Astrocyte of the hippocampus (primary cell): ENCODE measurements at regions not wholly inside any gene's neighbourhood (a gene's known extent, or its start where the extent isn't known, plus 50 kb on each side); places are given as distances from the start of the nearest gene placed in this dataset.

Experiments used
- DNase-seq: peaks from one replicate; pipeline ENCODE4 v3.0.0; 2011; ENCODE audit warnings: low read depth, low spot score

GRCh38 chr14:98602983-98603382 is 669.0 kb downstream of the BCL11B start:
- DNase-seq: no peak

DNA sequence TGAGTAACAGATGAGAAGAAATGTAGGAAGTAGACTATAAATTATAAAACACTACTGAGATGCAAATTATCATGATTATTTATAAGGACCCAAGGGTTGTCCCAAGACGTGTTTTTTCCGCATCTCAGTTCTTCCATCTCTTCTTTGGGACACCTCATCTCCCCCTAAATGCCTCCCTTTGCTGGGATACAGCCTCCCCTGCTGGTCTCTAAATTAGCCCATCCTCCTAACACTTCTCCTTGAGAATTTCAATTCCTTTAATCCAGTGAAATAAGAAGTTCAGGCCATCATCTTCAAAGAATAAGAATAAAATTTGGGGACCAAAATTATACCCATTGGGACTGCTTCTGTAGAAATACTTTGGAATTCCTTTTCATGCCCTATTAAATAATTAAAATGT is 667.0 kb downstream of the BCL11B start:
- no peak for DNase-seq

GRCh38 chr14:98606041-98606640 is 665.9 kb downstream of the BCL11B start:
- no peak for DNase-seq

GRCh38 chr14:98606816-98607215 is 665.2 kb downstream of the BCL11B start:
- DNase-seq: no peak

- no peak for DNase-seq
Observed at GRCh38 chr14:98607341-98607910, 664.6 kb downstream of the BCL11B start.

- no peak for DNase-seq
Observed at GRCh38 chr14:98608071-98609060, 663.6 kb downstream of the BCL11B start.

GRCh38 chr14:98612434-98613200 is 659.4 kb downstream of the BCL11B start:
- DNase-seq: no peak

DNA sequence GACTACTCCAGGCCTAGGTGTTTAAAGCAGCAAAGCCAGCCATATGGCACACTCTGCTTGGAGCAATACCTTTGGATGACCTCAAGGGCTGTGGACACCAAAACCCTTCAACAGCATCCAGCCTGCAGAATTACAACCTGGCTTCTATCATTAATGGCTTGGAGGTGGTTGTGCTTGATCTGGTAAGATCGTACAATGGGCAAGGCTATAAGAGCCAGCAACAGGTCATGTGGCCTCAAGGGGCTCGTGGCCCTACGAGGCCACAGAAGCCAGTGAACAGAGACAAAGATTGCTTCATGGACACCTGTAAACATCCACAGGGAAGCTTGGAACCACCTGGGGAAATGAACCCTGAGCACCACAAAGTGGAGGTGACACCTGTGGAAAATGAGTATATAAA is 657.3 kb downstream of the BCL11B start:
- DNase-seq: no peak

- DNase-seq: peak; percentile 40
Observed at GRCh38 chr14:98622208-98623051, 649.6 kb downstream of the BCL11B start.

DNA sequence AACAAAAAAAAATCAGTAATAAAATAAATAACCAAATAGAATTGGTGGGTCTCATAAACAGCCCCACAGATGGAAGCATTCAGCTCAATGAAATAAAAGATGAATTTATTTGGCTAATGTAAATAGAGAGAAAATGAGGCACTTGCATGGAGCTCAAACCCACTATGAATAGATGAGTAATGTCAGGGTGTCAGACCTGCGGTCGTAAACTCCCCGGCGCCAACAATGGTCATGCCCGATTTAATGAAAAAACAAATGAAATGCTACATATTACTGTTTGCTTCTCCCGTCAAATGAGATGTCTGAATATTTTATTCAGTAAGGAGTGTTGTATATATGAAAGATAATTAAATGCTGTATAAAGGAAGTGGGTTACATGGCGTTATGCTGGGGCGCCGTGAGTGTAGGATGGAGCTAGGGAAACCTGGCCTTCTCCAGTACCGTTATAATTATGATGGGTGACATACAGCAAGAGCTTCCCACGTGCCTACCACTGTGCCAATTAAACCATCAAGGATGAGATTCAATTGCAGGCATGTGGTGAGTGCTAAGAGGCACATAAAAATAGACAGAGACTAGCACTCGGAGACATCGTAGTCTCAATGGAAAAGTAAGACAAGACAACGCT is 648.1 kb downstream of the BCL11B start:
- DNase-seq: no peak

DNA sequence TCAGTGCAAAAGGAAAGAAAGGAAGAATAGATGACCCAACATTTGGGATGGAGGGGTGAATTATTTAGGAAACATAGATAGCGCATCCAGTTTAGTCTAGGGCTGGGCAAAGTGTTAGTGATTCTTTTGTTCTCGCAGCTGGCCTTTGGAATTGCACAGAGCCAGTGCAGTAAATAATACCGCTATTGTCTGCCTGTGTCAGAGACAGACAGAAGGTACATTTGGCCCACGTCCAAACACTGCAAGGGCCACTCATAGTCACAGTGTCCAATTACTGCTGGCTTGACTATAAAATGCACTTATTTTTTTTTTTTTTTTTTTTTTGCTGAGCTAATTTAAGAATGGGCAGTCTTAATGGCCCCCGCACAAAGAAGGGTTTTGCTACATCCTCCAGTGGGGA is 638.6 kb downstream of the BCL11B start:
- peak; percentile 11 for DNase-seq

GRCh38 chr14:98634043-98634820 is 637.8 kb downstream of the BCL11B start:
- DNase-seq: no peak

GRCh38 chr14:98638366-98638765 is 633.6 kb downstream of the BCL11B start:
- DNase-seq: no peak

GRCh38 chr14:98647754-98648153 is 624.2 kb downstream of the BCL11B start:
- no peak for DNase-seq

GRCh38 chr14:98651037-98651436 is 621.0 kb downstream of the BCL11B start:
- no peak for DNase-seq

- no peak for DNase-seq
Observed at GRCh38 chr14:98665007-98665406, 607.0 kb downstream of the BCL11B start.

GRCh38 chr14:98666545-98666944 is 605.5 kb downstream of the BCL11B start:
- no peak for DNase-seq

DNA sequence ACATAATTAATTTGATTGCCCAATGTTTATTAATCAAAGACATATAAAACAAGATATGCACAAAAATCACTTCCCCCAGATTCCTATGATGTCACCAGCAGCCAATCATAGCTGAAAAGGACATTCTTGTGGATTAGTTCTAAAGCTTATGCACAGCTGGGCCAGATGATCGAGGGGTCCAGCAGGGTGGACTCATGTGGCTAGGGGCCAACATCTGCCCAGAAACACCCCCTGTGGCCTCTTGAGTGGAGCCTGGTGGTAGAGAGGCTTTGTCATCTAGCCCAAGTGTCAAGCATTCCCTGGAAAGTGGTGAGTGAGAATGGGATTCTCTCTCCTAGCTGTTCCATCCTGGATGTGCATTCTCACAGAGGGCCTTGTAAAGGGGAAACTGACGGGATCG is 590.0 kb downstream of the BCL11B start:
- no peak for DNase-seq

DNA sequence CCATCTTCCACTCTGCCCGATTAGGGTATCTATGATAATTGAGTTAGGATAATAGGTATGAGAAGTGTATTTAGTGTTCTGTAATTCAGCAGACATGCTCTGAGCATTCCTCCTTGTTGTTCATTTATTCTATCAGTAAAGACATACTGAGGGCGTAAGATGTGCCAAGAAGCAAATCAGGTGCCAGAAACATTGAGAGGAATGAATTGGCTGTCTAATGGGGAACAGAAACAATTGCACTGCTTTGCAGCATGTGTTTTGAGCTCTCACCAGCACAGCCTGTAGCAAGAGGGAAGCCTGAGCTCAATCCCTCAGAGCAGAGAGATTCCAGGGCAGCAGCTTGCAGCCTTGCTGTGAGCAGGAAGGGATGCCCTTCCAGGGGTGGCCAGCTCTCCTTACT is 589.3 kb downstream of the BCL11B start:
- DNase-seq: no peak

- no peak for DNase-seq
Observed at GRCh38 chr14:98684468-98684867, 587.5 kb downstream of the BCL11B start.
